Loucy (cell line): ENCODE measurements at regions not wholly inside any gene's neighbourhood (a gene's known extent, or its start where the extent isn't known, plus 50 kb on each side); places are given as distances from the start of the nearest gene placed in this dataset.

Source experiments
- H2AFZ ChIP-seq: fragments of 200-600 bp; sonication (generic); 2 replicates; pipeline ENCODE4 v1.6.0; 2016; ENCODE audit warnings: antibody characterized with exemption, mild to moderate bottlenecking, low read length, moderate library complexity
- H3F3A ChIP-seq: fragments of 200-600 bp; 2 replicates; pipeline ENCODE4 v1.6.0; 2016; ENCODE audit warnings: antibody characterized with exemption, low read depth, mild to moderate bottlenecking
- H3K27me3 ChIP-seq: fragments of 200-600 bp; sonication (generic); 2 replicates; pipeline ENCODE4 v1.6.1; 2014; ENCODE audit warnings: low read length, mild to moderate bottlenecking; ENCODE audit not compliant: insufficient read depth, poor library complexity, severe bottlenecking
- H3K36me3 ChIP-seq: fragments of 200-600 bp; sonication (generic); 2 replicates; pipeline ENCODE4 v1.6.1; 2016; ENCODE audit warnings: low read length; ENCODE audit not compliant: insufficient read depth
- H3K4me1 ChIP-seq: fragments of 200-600 bp; sonication (generic); 2 replicates; pipeline ENCODE4 v1.5.1; 2014; ENCODE audit warnings: low read length, mild to moderate bottlenecking; ENCODE audit not compliant: insufficient read depth, poor library complexity, severe bottlenecking
- H3K4me2 ChIP-seq: fragments of 200-600 bp; sonication (generic); 2 replicates; pipeline ENCODE4 v1.6.0; 2014; ENCODE audit warnings: antibody characterized with exemption, low read length, low read depth, mild to moderate bottlenecking; ENCODE audit not compliant: poor library complexity, severe bottlenecking
- H3K4me3 ChIP-seq: fragments of 200-600 bp; sonication (generic); 2 replicates; pipeline ENCODE4 v1.5.1; 2014; ENCODE audit warnings: low read length, mild to moderate bottlenecking, mixed read lengths; ENCODE audit not compliant: poor library complexity, severe bottlenecking
- H3K79me2 ChIP-seq: fragments of 200-600 bp; sonication (generic); 2 replicates; pipeline ENCODE4 v1.6.1; 2014; ENCODE audit warnings: low read length; ENCODE audit not compliant: insufficient read depth
- H3K9ac ChIP-seq: fragments of 200-600 bp; sonication (generic); 2 replicates; pipeline ENCODE4 v1.6.0; 2014; ENCODE audit warnings: mild to moderate bottlenecking, low read depth, low read length, moderate library complexity; ENCODE audit not compliant: poor library complexity, severe bottlenecking
- H3K9me2 ChIP-seq: fragments of 200-600 bp; sonication (generic); replicated peaks from 2 replicates; pipeline ENCODE4 v1.6.1; 2016; ENCODE audit warnings: low read depth, low read length, mixed read lengths
- H3K9me3 ChIP-seq: fragments of 200-600 bp; sonication (generic); 2 replicates; pipeline ENCODE4 v1.6.1; 2014; ENCODE audit warnings: mild to moderate bottlenecking, antibody characterized with exemption, low read length, low read depth; ENCODE audit not compliant: insufficient read depth
- H4K20me1 ChIP-seq: fragments of 200-600 bp; sonication (generic); 2 replicates; pipeline ENCODE4 v1.6.0; 2014; ENCODE audit warnings: antibody characterized with exemption, low read length, mild to moderate bottlenecking; ENCODE audit not compliant: insufficient read depth, poor library complexity, severe bottlenecking
- CTCF ChIP-seq: fragments of 200-600 bp; sonication (generic); conservative IDR thresholded peaks from 2 replicates; pipeline ENCODE4 v1.5.1; 2014; ENCODE audit warnings: mild to moderate bottlenecking, antibody characterized with exemption, low read length
- EZH2phosphoT487 ChIP-seq: fragments of 200-600 bp; IDR thresholded peaks from 2 replicates; pipeline ENCODE4 v1.6.1; 2018; ENCODE audit warnings: antibody characterized with exemption, mild to moderate bottlenecking, moderate library complexity, borderline replicate concordance

DNA sequence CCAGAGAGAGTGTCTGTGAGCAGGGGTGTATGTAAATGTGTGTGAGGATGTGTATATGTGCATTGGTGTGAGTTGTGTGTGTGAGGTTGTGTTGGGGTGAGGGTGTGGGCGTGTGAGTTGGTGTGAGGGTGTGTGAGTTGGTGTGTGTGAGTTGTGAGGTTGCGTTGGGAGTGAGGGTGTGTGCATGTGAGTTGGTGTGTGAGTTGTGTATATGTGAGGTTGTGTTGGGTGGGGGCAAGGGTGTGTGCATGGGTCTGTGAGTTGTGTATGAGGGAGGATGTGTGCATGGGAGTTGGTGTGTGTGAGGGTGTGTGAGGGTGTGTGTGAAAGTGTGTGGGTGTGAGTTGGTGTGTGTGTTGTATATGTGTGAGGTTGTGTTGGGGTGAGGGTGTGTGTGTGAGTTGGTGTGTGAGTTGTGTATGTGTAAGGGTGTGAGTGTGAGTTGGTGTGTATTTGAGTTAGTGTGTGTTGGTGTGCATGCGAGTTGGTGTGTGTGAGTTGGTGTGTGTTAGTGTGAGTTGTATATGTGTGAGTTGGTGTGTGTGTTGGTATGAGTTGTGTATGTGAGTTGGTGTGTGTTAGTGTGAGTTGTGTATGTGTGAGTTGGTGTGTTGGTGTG is 161.6 kb upstream of the IER5L start:
- Histone ChIP-seq H3K79me2 (no peaks in the 10 kb centered on the region), H3K27me3 (no peaks in the 10 kb centered on the region), H2AFZ (no peak overlapping the region), H3K36me3 (no peaks in the 10 kb centered on the region), H3K9ac (no peak overlapping the region), H3K4me3 (no peak overlapping the region), H3K9me3 (no peaks in the 10 kb centered on the region), H3K4me2 (no peak overlapping the region), H3K9me2 (no peaks in the 10 kb centered on the region), H3F3A (no peaks in the 10 kb centered on the region), H4K20me1 (no peaks in the 10 kb centered on the region), H3K4me1 (no peaks in the 10 kb centered on the region)
- TF ChIP-seq EZH2phosphoT487: no peak
- no peak for TF ChIP-seq CTCF

DNA sequence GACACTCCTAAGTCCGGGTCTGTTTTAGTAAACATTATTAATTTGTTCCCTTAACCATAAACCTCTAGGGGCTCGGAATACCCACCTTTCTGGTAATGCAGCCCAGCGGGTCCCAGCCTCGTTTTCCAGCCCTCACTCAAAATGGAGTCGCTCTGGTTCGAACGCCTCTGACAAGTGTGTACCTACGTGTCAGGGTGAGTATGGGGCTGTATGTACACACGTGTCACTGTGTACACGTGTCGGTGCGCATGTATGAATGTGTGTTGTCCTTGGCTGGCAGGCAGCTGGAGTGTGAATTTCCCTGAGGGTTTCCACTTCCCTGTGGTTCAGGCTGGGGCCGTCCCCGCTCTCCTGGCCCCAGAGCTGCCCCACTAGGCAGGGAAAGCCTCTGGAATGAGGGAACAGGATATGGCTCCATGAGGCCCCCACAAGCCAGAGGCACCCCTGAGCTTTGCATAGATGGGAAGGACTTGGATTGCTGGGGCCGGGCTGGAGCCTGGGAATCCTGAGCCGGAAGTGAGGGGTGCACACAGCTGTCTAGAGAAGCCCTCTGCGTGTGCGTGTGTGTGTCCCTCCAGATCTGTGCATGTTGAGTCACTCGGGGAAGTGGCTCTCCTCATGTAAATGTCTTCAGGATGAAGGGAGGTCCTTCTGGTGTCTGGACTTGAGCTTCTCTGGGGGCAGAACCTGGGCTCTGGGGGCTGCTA is 160.8 kb upstream of the IER5L start:
- Histone ChIP-seq H3F3A (no peaks in the 10 kb centered on the region), H3K9ac (no peak overlapping the region), H3K27me3 (no peaks in the 10 kb centered on the region), H3K9me3 (no peaks in the 10 kb centered on the region), H3K36me3 (no peaks in the 10 kb centered on the region), H3K79me2 (no peaks in the 10 kb centered on the region), H3K9me2 (no peaks in the 10 kb centered on the region), H2AFZ (no peak overlapping the region), H3K4me2 (no peak overlapping the region), H4K20me1 (no peaks in the 10 kb centered on the region), H3K4me3 (no peak overlapping the region), H3K4me1 (no peaks in the 10 kb centered on the region)
- TF ChIP-seq EZH2phosphoT487 (no peak), CTCF (no peak)

GRCh38 chr9:129337336-129338140 is 159.5 kb upstream of the IER5L start:
- H3K27me3 ChIP-seq: no peaks in the 10 kb centered on the region
- H3K4me2 ChIP-seq: no peak overlapping the region
- no peaks in the 10 kb centered on the region for H3K9me3 ChIP-seq
- TF ChIP-seq CTCF: no peak
- no peaks in the 10 kb centered on the region for H3K9me2 ChIP-seq
- no peaks in the 10 kb centered on the region for H3K79me2 ChIP-seq
- H3K9ac ChIP-seq: no peak overlapping the region
- no peak overlapping the region for H3K4me3 ChIP-seq
- H3F3A ChIP-seq: no peaks in the 10 kb centered on the region
- no peak overlapping the region for H2AFZ ChIP-seq
- H3K4me1 ChIP-seq: no peaks in the 10 kb centered on the region
- H3K36me3 ChIP-seq: no peaks in the 10 kb centered on the region
- H4K20me1 ChIP-seq: no peaks in the 10 kb centered on the region
